Fibroblast of lung (primary cell): ENCODE measurements at regions not wholly inside any gene's neighbourhood (a gene's known extent, or its start where the extent isn't known, plus 50 kb on each side); places are given as distances from the start of the nearest gene placed in this dataset.
A peak's percentile ranks its signal among the peaks of the same experiment; 100 is the strongest.

Experiments used
- DNase-seq, 2 donors: peaks; one replicate each; pipeline versions ENCODE4 v3.0.0 to v3.0.0-alpha.2; 2010; ENCODE audit warnings: low read depth in 2 of 2
- H2AFZ ChIP-seq: 2 replicates; pipeline ENCODE4 v1.5.1; 2012; ENCODE audit warnings: low read length, control low read depth, inconsistent platforms
- H3K27ac ChIP-seq: 2 replicates; pipeline ENCODE4 v1.5.1; 2011; ENCODE audit warnings: low read length, control low read depth; ENCODE audit not compliant: insufficient read depth
- H3K27me3 ChIP-seq: 2 replicates; pipeline ENCODE4 v1.5.1; 2011; ENCODE audit warnings: mild to moderate bottlenecking, low read length; ENCODE audit not compliant: control insufficient read depth, insufficient read depth
- H3K36me3 ChIP-seq: 2 replicates; pipeline ENCODE4 v1.5.1; 2011; ENCODE audit warnings: low read length; ENCODE audit not compliant: control insufficient read depth, insufficient read depth
- H3K4me1 ChIP-seq: 2 replicates; pipeline ENCODE4 v1.5.1; 2011; ENCODE audit warnings: low read length; ENCODE audit not compliant: control insufficient read depth, insufficient read depth; ENCODE audit errors: extremely low read depth
- H3K4me2 ChIP-seq: 2 replicates; pipeline ENCODE4 v1.5.1; 2011; ENCODE audit warnings: low read length, control low read depth; ENCODE audit not compliant: insufficient read depth; ENCODE audit errors: extremely low read depth
- H3K4me3 ChIP-seq, 4 experiments: fragments of 200-600 bp in 1 of 4; sonication (generic) in 1 of 4; replicated peaks in 1 of 4; 2 replicates each; pipeline ENCODE4 v1.5.1; 2011 to 2016; ENCODE audit warnings: low read length in 4 of 4, low read depth in 3 of 4, mild to moderate bottlenecking in 3 of 4, control low read depth in 2 of 4, inconsistent platforms in 1 of 4, mixed read lengths in 1 of 4; ENCODE audit not compliant: insufficient read depth in 1 of 4; ENCODE audit errors: control extremely low read depth in 1 of 4
- H3K79me2 ChIP-seq: 2 replicates; pipeline ENCODE4 v1.5.1; 2012; ENCODE audit warnings: mild to moderate bottlenecking, low read length, inconsistent platforms; ENCODE audit not compliant: control insufficient read depth, insufficient read depth
- H3K9ac ChIP-seq: 2 replicates; pipeline ENCODE4 v1.5.1; 2011; ENCODE audit warnings: mild to moderate bottlenecking, low read length, control low read depth; ENCODE audit not compliant: insufficient read depth
- H3K9me3 ChIP-seq: 2 replicates; pipeline ENCODE4 v1.5.1; 2012; ENCODE audit warnings: low read depth, low read length; ENCODE audit not compliant: control insufficient read depth, insufficient read depth
- H4K20me1 ChIP-seq: 2 replicates; pipeline ENCODE4 v1.5.1; 2011; ENCODE audit warnings: low read length; ENCODE audit not compliant: control insufficient read depth, insufficient read depth; ENCODE audit errors: extremely low read depth
- EZH2 ChIP-seq: IDR thresholded peaks from 2 replicates; pipeline ENCODE4 v1.5.1; 2012; ENCODE audit warnings: low read length, control low read depth, mild to moderate bottlenecking; ENCODE audit errors: missing control alignments
- TF ChIP-seq, protein P1 (sequence below), 2 donors: IDR thresholded peaks in 1 of 2; conservative IDR thresholded peaks in 1 of 2; 1 replicate in 1 of 2; 2 replicates in 1 of 2; pipeline ENCODE4 v1.5.1; 2011 to 2012; ENCODE audit warnings: low read length in 2 of 2, control low read depth in 1 of 2, inconsistent platforms in 1 of 2, low read depth in 1 of 2, mild to moderate bottlenecking in 1 of 2

DNA sequence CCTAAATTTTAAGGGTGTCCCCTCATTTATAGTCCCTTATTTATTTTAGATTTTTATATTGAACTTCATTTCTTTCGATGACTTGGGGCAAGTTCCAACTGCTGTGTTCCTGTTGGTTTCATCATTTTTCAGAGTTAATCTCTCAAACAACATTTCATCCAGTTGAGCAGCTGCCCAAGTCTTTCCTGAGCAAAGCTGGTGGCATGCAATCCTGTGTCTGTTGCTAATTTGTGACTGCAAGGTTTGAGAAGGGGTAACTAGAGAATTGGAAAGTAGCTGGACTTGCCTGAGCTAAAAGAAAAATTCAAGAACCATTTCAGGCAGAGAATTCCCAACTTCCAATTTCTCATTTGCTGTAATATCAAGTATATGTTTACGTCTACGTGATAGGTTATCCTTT is 881.5 kb upstream of the SLC35B3 start:
- TF ChIP-seq, protein P1, sequence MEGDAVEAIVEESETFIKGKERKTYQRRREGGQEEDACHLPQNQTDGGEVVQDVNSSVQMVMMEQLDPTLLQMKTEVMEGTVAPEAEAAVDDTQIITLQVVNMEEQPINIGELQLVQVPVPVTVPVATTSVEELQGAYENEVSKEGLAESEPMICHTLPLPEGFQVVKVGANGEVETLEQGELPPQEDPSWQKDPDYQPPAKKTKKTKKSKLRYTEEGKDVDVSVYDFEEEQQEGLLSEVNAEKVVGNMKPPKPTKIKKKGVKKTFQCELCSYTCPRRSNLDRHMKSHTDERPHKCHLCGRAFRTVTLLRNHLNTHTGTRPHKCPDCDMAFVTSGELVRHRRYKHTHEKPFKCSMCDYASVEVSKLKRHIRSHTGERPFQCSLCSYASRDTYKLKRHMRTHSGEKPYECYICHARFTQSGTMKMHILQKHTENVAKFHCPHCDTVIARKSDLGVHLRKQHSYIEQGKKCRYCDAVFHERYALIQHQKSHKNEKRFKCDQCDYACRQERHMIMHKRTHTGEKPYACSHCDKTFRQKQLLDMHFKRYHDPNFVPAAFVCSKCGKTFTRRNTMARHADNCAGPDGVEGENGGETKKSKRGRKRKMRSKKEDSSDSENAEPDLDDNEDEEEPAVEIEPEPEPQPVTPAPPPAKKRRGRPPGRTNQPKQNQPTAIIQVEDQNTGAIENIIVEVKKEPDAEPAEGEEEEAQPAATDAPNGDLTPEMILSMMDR (conservative IDR thresholded peaks at IDR 0.05 in 1 of 2, IDR thresholded peaks at IDR 0.05 in 1 of 2; ENCODE audit: low read depth in 1 of 2, low read length in 2 of 2), result no peak
- TF ChIP-seq EZH2, result no peak
- DNase-seq, result no peak
- no peak overlapping the region for H3K27ac ChIP-seq

DNA sequence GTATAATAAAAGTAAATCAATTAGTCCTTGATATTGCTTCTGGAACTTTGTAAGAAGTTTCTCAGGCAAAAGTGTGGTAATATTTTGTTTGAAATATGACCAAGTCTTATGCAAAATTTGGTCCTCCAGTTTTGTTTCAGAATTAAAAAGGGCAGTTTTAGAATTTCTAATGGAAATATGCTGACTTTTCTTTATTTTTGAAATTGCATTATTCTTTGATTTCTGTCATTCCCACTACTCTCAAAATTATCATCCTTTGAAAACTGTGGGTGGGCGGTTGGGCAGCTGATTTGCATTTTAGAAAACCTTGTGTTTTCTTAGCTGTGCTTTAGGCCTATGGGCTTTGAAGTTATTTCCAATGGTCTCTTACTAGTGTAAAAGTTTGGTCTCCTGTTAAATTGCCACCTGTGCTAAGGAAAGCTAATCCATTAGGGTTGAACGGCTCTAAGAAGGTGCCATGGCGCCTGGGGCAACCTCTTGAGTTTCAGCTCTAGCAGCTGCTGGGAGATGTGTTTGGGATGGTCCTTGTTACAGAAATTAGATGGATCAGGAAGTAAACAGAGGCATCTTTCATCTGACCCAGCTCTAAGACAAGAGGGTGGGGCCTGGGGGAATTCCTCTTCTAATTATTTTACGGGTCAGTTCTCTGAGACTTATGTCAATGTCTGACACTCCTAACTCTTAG is 880.8 kb upstream of the SLC35B3 start:
- DNase-seq, result no peak
- Histone ChIP-seq H3K4me2 (no peak overlapping the region), H3K4me3 (no peak overlapping the region), H2AFZ (no peak overlapping the region), H4K20me1 (no peaks in the 10 kb centered on the region), H3K9ac (no peak overlapping the region), H3K36me3 (no peaks in the 10 kb centered on the region), H3K27me3 (no peaks in the 10 kb centered on the region), H3K79me2 (no peaks in the 10 kb centered on the region), H3K4me1 (no peaks in the 10 kb centered on the region), H3K9me3 (no peaks in the 10 kb centered on the region), H3K27ac (no peak overlapping the region)
- TF ChIP-seq, protein P1 (conservative IDR thresholded peaks at IDR 0.05 in 1 of 2, IDR thresholded peaks at IDR 0.05 in 1 of 2; ENCODE audit: low read depth in 1 of 2, low read length in 2 of 2), result no peak
- no peak for TF ChIP-seq EZH2

More for the DNA sequence above, 881.5 kb upstream of the SLC35B3 start:
- H3K9me3 ChIP-seq, result no peaks in the 10 kb centered on the region
- H3K4me1 ChIP-seq, result no peaks in the 10 kb centered on the region
- no peaks in the 10 kb centered on the region for H3K36me3 ChIP-seq
- H3K9ac ChIP-seq, result no peak overlapping the region
- no peak overlapping the region for H3K4me2 ChIP-seq
- H2AFZ ChIP-seq, result no peak overlapping the region
- no peaks in the 10 kb centered on the region for H4K20me1 ChIP-seq
- H3K4me3 ChIP-seq, result no peak overlapping the region
- no peaks in the 10 kb centered on the region for H3K79me2 ChIP-seq
- no peaks in the 10 kb centered on the region for H3K27me3 ChIP-seq

DNA sequence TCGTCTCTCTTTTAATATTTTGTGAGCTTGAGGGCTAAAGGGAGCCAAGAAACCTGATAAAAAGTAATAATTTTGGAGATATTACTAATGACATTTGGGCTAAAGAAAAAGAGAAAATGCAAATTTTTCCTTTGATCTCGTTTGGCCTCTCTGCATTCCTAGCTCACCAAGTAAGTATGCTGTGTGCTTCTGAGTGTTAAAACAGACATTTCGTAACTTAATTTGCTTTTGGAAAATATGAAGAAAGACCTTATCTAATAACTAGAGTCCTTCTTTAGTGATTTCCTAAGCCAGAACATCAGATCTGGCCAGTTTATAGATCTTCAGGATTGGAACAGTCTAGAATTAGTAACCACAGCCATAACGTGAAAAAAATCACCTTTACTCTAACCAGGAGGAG is 872.9 kb upstream of the SLC35B3 start:
- Histone ChIP-seq H3K27ac (no peak overlapping the region), H3K36me3 (no peaks in the 10 kb centered on the region), H3K27me3 (no peaks in the 10 kb centered on the region), H3K4me3 (no peak overlapping the region), H4K20me1 (no peaks in the 10 kb centered on the region), H3K79me2 (no peaks in the 10 kb centered on the region), H3K4me2 (no peak overlapping the region), H3K4me1 (no peaks in the 10 kb centered on the region), H2AFZ (no peak overlapping the region), H3K9me3 (no peaks in the 10 kb centered on the region), H3K9ac (no peak overlapping the region)
- peak in 1 of 2 donors; percentile 3 for DNase-seq
- TF ChIP-seq, protein P1 (conservative IDR thresholded peaks at IDR 0.05 in 1 of 2, IDR thresholded peaks at IDR 0.05 in 1 of 2; ENCODE audit: low read depth in 1 of 2, low read length in 2 of 2), result no peak
- TF ChIP-seq EZH2, result no peak
